Endodermal cell (in vitro differentiated cells): ENCODE measurements at regions not wholly inside any gene's neighbourhood (a gene's known extent, or its start where the extent isn't known, plus 50 kb on each side); places are given as distances from the start of the nearest gene placed in this dataset.
A peak's percentile ranks its signal among the peaks of the same experiment; 100 is the strongest.

Experiments used
- DNase-seq: peaks from one replicate; pipeline ENCODE4 v3.0.0-alpha.2; 2017
- H3K27ac ChIP-seq: 2 replicates; pipeline ENCODE4 v1.5.1; 2013; ENCODE audit warnings: mild to moderate bottlenecking, low read depth, low read length, moderate library complexity
- H3K27me3 ChIP-seq: 2 replicates; pipeline ENCODE4 v1.6.1; 2013; ENCODE audit warnings: mild to moderate bottlenecking, low read length, moderate library complexity; ENCODE audit not compliant: insufficient read depth, control insufficient read depth, poor library complexity, severe bottlenecking
- H3K36me3 ChIP-seq: 2 replicates; pipeline ENCODE4 v1.7.0; 2013; ENCODE audit warnings: mild to moderate bottlenecking, low read length, moderate library complexity; ENCODE audit not compliant: control insufficient read depth, insufficient read depth
- H3K4me1 ChIP-seq: one replicate; pipeline ENCODE4 v1.7.0; 2013; ENCODE audit warnings: low read length; ENCODE audit not compliant: control insufficient read depth, insufficient read depth
- H3K4me3 ChIP-seq: 2 replicates; pipeline ENCODE4 v1.5.1; 2013; ENCODE audit warnings: mild to moderate bottlenecking, low read length, moderate library complexity
- H3K9ac ChIP-seq: 2 replicates; pipeline ENCODE4 v1.6.1; 2013; ENCODE audit warnings: mild to moderate bottlenecking, low read length, moderate library complexity; ENCODE audit not compliant: poor library complexity, severe bottlenecking; ENCODE audit errors: extremely low read depth
- H3K9me3 ChIP-seq: 2 replicates; pipeline ENCODE4 v1.6.1; 2013; ENCODE audit warnings: mild to moderate bottlenecking, low read length, moderate library complexity; ENCODE audit not compliant: control insufficient read depth
- H3K27ac Mint-ChIP-seq: 2 replicates; pipeline ENCODE4 v1.8.0; 2020; ENCODE audit warnings: mixed read lengths
- H3K27me3 Mint-ChIP-seq: 2 replicates; pipeline ENCODE4 v1.8.0; 2021; ENCODE audit warnings: mild to moderate bottlenecking, mixed read lengths; ENCODE audit not compliant: insufficient read depth
- H3K36me3 Mint-ChIP-seq: 2 replicates; pipeline ENCODE4 v1.8.0; 2020; ENCODE audit warnings: low read depth, mixed read lengths
- H3K4me1 Mint-ChIP-seq: 2 replicates; pipeline ENCODE4 v1.8.0; 2020; ENCODE audit warnings: mixed read lengths
- H3K4me3 Mint-ChIP-seq: 2 replicates; pipeline ENCODE4 v1.8.0; 2020; ENCODE audit warnings: mild to moderate bottlenecking, moderate library complexity, mixed read lengths
- H3K9me3 Mint-ChIP-seq: 2 replicates; pipeline ENCODE4 v1.8.0; 2020; ENCODE audit warnings: mild to moderate bottlenecking, mixed read lengths
- WGBS, 2 experiments: methylation state at CpG; one replicate each; pipeline versions ENCODE4 v1.1.5 to v1.1.7; 2013; ENCODE audit warnings: missing lambda C conversion rate in 2 of 2, mixed read lengths in 1 of 2; ENCODE audit not compliant: insufficient coverage in 1 of 2, insufficient read length in 1 of 2; 5-methylcytosine and 5-hydroxymethylcytosine counted together
- TF ChIP-seq, protein P1 (sequence below): fragments of 200-600 bp; sonication (generic); conservative IDR thresholded peaks from 2 replicates; pipeline ENCODE4 v1.5.0; 2021; ENCODE audit warnings: antibody characterized with exemption, mild to moderate bottlenecking

GRCh38 chr2:181754105-181754504 is 73.8 kb upstream of the NEUROD1 start:
- no peak for DNase-seq
- peaks cover 13% of the 10 kb centered on the region for H3K4me1 Mint-ChIP-seq
- H3K9me3 Mint-ChIP-seq, result no peaks in the 10 kb centered on the region
- Histone ChIP-seq H3K9ac (no peak overlapping the region), H3K36me3 (no peaks in the 10 kb centered on the region), H3K27ac (peak overlapping the region; percentile 6), H3K4me3 (no peak overlapping the region), H3K4me1 (no peaks in the 10 kb centered on the region), H3K9me3 (no peaks in the 10 kb centered on the region), H3K27me3 (no peaks in the 10 kb centered on the region)
- H3K27ac Mint-ChIP-seq, result no peak overlapping the region
- TF ChIP-seq, protein P1, sequence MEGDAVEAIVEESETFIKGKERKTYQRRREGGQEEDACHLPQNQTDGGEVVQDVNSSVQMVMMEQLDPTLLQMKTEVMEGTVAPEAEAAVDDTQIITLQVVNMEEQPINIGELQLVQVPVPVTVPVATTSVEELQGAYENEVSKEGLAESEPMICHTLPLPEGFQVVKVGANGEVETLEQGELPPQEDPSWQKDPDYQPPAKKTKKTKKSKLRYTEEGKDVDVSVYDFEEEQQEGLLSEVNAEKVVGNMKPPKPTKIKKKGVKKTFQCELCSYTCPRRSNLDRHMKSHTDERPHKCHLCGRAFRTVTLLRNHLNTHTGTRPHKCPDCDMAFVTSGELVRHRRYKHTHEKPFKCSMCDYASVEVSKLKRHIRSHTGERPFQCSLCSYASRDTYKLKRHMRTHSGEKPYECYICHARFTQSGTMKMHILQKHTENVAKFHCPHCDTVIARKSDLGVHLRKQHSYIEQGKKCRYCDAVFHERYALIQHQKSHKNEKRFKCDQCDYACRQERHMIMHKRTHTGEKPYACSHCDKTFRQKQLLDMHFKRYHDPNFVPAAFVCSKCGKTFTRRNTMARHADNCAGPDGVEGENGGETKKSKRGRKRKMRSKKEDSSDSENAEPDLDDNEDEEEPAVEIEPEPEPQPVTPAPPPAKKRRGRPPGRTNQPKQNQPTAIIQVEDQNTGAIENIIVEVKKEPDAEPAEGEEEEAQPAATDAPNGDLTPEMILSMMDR, result no peak
- no peaks in the 10 kb centered on the region for H3K27me3 Mint-ChIP-seq
- no peak overlapping the region for H3K4me3 Mint-ChIP-seq
- H3K36me3 Mint-ChIP-seq, result no peaks in the 10 kb centered on the region
- WGBS, 2 experiments, result 62 to 89% methylated on average over 3 of the region's 3 CpGs

DNA sequence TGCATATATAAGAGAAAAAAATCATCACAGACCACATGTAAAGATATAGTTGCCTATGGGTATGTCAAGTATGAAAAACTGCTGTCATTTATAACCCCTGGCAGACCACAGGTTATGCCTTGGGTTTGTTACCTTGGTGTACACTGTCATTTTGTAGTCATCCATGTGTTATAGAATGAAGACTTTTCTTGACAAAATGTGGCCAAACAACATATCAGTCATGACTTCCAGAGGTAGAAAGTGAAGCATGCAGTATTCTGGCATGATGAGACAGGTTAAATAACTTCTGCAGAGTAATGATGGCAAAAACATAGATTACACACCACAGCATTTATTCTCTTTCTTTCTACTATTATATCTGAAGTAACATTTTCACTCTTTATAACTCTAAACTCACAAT is 74.9 kb upstream of the NEUROD1 start:
- H3K27me3 ChIP-seq, result no peaks in the 10 kb centered on the region
- H3K27ac Mint-ChIP-seq, result no peak overlapping the region
- no peaks in the 10 kb centered on the region for H3K9me3 Mint-ChIP-seq

DNA sequence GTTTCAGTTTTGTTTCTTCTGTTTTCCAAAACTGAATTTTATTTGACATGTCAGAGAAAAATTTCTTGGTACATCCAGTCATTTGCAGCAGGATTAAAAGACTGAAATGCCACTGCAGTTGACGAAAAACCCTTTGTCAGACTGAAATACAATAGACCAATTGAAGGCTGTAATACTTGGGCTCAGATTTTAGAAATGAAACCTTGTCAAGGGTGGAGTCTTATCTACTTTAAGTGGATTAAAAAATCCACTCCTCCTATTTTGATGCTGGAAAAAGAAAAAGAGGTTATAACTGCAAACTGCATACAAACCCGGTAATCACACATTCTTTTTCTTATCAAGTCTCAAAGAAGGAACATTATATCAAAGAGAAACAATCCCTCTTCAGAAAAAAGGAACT is 80.2 kb upstream of the NEUROD1 start:
- no peak overlapping the region for H3K27ac Mint-ChIP-seq
- H3K27ac ChIP-seq, result no peak overlapping the region
- peaks cover 31% of the 10 kb centered on the region for H3K4me1 Mint-ChIP-seq
- WGBS, 2 experiments, result 87 to 100% methylated on average over 1 to 2 of the region's 2 CpGs
- no peak overlapping the region for H3K9ac ChIP-seq
- no peaks in the 10 kb centered on the region for H3K27me3 Mint-ChIP-seq
- H3K36me3 Mint-ChIP-seq, result no peaks in the 10 kb centered on the region
- H3K9me3 ChIP-seq, result no peaks in the 10 kb centered on the region
- no peaks in the 10 kb centered on the region for H3K27me3 ChIP-seq
- H3K36me3 ChIP-seq, result no peaks in the 10 kb centered on the region
- DNase-seq, result no peak
- no peaks in the 10 kb centered on the region for H3K9me3 Mint-ChIP-seq
- H3K4me3 ChIP-seq, result no peak overlapping the region
- TF ChIP-seq, protein P1, result no peak
- no peak overlapping the region for H3K4me3 Mint-ChIP-seq
- H3K4me1 ChIP-seq, result peaks cover 24% of the 10 kb centered on the region

More for the DNA sequence above, 74.9 kb upstream of the NEUROD1 start:
- no peaks in the 10 kb centered on the region for H3K9me3 ChIP-seq
- Mint-ChIP-seq H3K4me3 (no peak overlapping the region), H3K36me3 (no peaks in the 10 kb centered on the region), H3K4me1 (peaks cover 13% of the 10 kb centered on the region), H3K27me3 (no peaks in the 10 kb centered on the region)
- no peaks in the 10 kb centered on the region for H3K36me3 ChIP-seq
- no peak for DNase-seq
- TF ChIP-seq, protein P1, result no peak
- H3K4me1 ChIP-seq, result no peaks in the 10 kb centered on the region
- H3K9ac ChIP-seq, result no peak overlapping the region
- no peak overlapping the region for H3K4me3 ChIP-seq
- H3K27ac ChIP-seq, result no peak overlapping the region
